ENCODE measurements at regions not wholly inside any gene's neighbourhood (a gene's known extent, or its start where the extent isn't known, plus 50 kb on each side); places are given as distances from the start of the nearest gene placed in this dataset.

DNA sequence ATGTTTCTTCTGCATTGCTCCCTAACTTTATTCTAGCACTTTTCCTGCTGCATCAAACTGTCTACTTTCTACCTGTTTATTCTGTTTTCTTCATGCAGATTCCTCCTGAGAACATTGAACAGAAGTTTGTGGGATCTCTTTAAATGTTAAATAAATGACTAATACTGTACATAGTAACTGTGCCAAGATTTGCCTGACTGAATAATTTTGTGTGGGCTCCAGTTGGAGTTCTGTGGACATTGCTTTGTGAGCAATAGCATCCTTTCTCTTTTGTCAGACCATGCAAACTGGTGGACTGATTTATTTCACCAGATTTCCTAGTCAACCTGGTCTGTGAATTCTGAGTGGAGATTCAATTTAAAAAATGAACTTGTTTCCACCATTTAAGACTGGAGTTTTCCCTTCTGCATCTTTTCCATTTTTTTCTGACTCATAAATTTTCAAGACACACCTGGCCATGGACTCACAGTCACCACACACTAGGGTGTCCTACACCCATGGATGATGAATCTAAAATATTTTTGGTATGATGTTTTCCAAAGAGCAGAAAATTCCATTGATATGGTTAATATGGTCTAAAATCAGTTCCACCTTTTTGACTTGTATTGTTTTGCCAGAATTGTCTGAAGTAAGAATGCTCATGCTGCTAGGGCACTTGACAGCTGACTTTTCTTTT lies 140.7 kb upstream of the SPAG17 start:
- TF ChIP-seq, protein P1, sequence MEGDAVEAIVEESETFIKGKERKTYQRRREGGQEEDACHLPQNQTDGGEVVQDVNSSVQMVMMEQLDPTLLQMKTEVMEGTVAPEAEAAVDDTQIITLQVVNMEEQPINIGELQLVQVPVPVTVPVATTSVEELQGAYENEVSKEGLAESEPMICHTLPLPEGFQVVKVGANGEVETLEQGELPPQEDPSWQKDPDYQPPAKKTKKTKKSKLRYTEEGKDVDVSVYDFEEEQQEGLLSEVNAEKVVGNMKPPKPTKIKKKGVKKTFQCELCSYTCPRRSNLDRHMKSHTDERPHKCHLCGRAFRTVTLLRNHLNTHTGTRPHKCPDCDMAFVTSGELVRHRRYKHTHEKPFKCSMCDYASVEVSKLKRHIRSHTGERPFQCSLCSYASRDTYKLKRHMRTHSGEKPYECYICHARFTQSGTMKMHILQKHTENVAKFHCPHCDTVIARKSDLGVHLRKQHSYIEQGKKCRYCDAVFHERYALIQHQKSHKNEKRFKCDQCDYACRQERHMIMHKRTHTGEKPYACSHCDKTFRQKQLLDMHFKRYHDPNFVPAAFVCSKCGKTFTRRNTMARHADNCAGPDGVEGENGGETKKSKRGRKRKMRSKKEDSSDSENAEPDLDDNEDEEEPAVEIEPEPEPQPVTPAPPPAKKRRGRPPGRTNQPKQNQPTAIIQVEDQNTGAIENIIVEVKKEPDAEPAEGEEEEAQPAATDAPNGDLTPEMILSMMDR (IDR thresholded peaks at IDR 0.05; ENCODE audit: low read depth, low read length, missing control alignments), result no peak
- H3K4me3 ChIP-seq (ENCODE audit: low read depth, low read length), result no peak overlapping the region
- no peak for DNase-seq (ENCODE audit: low read depth)

DNA sequence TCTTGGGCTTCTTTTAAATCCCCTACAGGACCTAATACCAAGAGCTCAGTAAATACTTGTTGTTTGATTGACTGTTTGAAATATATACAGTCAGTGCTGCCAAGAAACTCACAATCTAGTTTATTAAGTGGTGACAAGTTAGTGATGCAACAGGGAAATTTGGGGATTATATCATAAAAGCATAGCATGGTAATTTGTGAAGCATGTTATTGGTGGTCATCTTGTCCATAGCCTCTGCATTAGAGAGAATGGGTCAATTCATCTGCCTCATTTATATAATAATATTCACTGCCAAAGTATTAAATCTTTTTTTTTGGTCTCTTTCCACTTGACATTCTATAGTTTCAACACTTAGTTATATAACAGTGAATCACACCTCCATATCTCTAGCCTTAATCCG lies 138.2 kb upstream of the SPAG17 start:
- H3K4me3 ChIP-seq (ENCODE audit: low read depth, low read length), result no peak overlapping the region
- no peak for DNase-seq (ENCODE audit: low read depth)
- TF ChIP-seq, protein P1 (IDR thresholded peaks at IDR 0.05; ENCODE audit: low read depth, low read length, missing control alignments), result no peak

DNA sequence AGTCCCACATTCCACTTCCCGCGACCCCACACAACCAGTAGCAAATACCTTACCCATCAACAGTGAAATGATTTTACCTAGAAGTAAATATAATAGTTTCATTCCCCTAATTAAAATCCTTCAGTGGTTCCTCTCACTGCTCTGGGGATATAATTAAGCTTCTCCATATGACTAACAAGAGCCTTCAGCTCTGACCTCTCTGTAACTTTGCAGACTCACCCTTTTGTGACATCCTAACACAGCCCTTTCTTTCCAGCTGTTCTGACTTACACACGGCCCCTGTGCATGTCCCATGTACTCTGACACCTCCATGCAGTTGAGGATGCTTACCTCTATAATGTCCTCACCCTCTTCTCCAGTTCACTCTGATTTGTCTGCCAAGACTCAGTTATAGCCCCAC lies 137.3 kb upstream of the SPAG17 start:
- TF ChIP-seq, protein P1 (IDR thresholded peaks at IDR 0.05; ENCODE audit: low read depth, low read length, missing control alignments), result no peak
- H3K4me3 ChIP-seq (ENCODE audit: low read depth, low read length), result no peak overlapping the region
- DNase-seq (ENCODE audit: low read depth), result no peak

DNA sequence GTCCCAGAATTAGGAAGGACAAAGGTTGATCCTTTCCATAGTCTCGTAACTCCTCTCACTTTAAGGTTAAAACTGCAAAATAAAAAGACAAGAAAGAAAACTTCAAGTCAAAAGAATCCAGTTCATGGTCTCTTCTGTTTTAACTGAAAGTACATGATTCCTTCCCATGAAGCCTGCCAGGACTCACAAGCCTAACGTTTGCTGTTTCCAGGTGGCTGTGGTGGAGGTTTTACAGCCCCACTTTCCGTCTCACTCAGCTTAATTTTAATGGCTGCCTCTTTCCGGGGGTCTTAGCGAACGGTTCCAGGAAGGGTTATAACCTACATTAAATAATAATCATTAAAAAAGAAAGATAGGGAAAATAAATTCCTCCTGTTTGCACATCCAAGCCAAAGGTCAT lies 136.8 kb upstream of the SPAG17 start:
- no peak overlapping the region for H3K4me3 ChIP-seq (ENCODE audit: low read depth, low read length)
- DNase-seq (ENCODE audit: low read depth), result no peak
- TF ChIP-seq, protein P1 (IDR thresholded peaks at IDR 0.05; ENCODE audit: low read depth, low read length, missing control alignments), result no peak

DNA sequence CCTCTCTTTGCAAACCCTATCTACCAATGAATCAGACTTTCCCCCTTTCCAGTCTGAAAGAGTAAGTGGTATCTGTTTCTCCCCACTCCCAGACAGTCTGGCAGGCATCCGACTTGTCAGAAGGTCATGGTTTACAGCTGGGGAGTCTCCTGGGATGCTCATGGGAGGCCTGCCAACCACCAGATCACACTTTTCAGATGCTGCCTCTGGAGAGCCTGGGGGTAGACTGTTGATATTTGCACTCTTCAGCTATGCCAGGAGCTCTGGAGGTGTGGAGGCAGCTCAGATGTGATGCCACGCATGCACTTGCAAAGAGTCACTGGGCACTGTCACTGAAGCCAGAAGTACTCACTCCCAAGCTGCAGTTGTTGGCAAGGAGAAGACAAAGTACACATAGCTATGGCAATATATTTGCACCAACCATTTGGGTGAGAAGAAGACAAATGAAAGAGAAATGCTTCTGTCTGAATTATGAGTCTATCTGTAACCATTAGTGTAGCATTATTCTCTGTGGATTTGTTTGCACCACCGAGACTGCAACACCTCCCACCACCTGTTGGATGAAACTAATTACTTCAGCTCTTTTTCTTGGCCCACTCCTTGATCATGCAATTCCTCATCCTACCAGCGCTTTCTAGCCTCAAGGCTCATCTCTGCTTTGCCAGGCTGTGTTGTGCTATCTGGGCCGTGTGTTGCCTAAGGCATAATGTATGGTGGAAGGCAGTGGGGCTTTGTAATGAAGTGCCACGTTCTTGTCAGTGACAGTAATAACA lies 133.0 kb upstream of the SPAG17 start:
- no peak overlapping the region for H3K4me3 ChIP-seq (ENCODE audit: low read depth, low read length)
- no peak for DNase-seq (ENCODE audit: low read depth)
- TF ChIP-seq, protein P1 (IDR thresholded peaks at IDR 0.05; ENCODE audit: low read depth, low read length, missing control alignments), result no peak

DNA sequence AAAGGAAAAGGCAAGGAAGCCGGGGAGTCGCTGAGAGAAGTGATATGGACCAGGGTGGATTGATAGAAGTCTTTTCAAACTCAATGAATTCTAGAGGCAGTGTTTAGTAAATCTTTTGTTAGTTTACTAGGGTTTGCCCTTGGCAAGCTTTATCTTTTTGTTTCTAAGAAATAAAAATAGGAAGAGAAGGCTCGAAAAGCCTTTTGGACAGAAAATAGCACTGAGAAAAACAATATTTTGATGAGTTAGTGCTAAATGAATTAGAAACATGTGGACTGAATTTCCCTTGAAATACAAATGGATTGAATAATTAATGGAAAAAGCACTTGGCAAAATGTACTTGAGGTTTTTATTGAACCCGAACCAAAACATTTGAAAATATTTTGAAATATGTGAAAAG lies 121.8 kb upstream of the SPAG17 start:
- H3K4me3 ChIP-seq (ENCODE audit: low read depth, low read length), result no peak overlapping the region
- no peak for DNase-seq (ENCODE audit: low read depth)
- TF ChIP-seq, protein P1 (IDR thresholded peaks at IDR 0.05; ENCODE audit: low read depth, low read length, missing control alignments), result no peak

Measured in GM12864 (cell line).